ENCODE measurements at regions not wholly inside any gene's neighbourhood (a gene's known extent, or its start where the extent isn't known, plus 50 kb on each side); places are given as distances from the start of the nearest gene placed in this dataset.
"Not testable (repeated sequence)": the region's sequence is repeated elsewhere in the genome, so short reads cannot be mapped to it uniquely, and the experiment has no call there.

DNA sequence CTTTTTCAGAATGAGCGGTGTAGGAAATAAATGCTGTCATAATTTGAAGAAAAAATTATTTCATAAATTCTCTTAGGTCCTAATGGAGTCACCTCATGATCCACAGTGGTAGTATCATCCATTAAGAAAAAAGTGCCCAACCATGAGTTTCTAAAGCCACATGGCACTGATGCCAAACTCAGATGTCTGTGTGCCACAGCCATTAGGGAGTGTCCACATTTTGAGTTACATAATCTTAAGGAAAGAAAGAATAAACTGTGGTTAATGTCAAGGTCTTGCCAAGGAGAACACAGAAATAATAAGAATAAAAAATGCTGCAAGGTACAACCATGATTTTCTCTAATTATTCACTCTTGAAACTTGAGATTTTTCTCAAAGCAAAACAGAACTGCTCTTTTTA, 1101.8 kb downstream of the SORCS3 start:
- H3K4me1 ChIP-seq (ENCODE audit: insufficient read depth, low read length): no peaks in the 10 kb centered on the region
- H3K9ac ChIP-seq (ENCODE audit: low read length): no peak overlapping the region
- no peaks in the 10 kb centered on the region for H3K36me3 ChIP-seq (ENCODE audit: insufficient read depth, low read length)
- H3K9me3 ChIP-seq (ENCODE audit: low read length): no peaks in the 10 kb centered on the region
- H3K4me3 ChIP-seq (ENCODE audit: low read depth in 1 of 2, low read length in 2 of 2): no peak overlapping the region
- H3K27ac ChIP-seq (ENCODE audit: low read depth, low read length): no peak overlapping the region
- H3K27me3 ChIP-seq (ENCODE audit: control insufficient read depth in 1 of 2, insufficient read depth in 2 of 2, low read length in 2 of 2): no peaks in the 10 kb centered on the region

GRCh38 chr10:105742184-105742583, 1101.1 kb downstream of the SORCS3 start:
- Histone ChIP-seq H3K9ac (ENCODE audit: low read length) (no peak overlapping the region), H3K27me3 (ENCODE audit: control insufficient read depth in 1 of 2, insufficient read depth in 2 of 2, low read length in 2 of 2) (no peaks in the 10 kb centered on the region), H3K9me3 (ENCODE audit: low read length) (no peaks in the 10 kb centered on the region), H3K4me3 (ENCODE audit: low read depth in 1 of 2, low read length in 2 of 2) (no peak overlapping the region), H3K27ac (ENCODE audit: low read depth, low read length) (no peak overlapping the region), H3K36me3 (ENCODE audit: insufficient read depth, low read length) (no peaks in the 10 kb centered on the region), H3K4me1 (ENCODE audit: insufficient read depth, low read length) (no peaks in the 10 kb centered on the region)

- no peaks in the 10 kb centered on the region for H3K27me3 ChIP-seq (ENCODE audit: control insufficient read depth in 1 of 2, insufficient read depth in 2 of 2, low read length in 2 of 2)
- H3K9ac ChIP-seq (ENCODE audit: low read length): no peak overlapping the region
- no peaks in the 10 kb centered on the region for H3K36me3 ChIP-seq (ENCODE audit: insufficient read depth, low read length)
- H3K4me3 ChIP-seq (ENCODE audit: low read depth in 1 of 2, low read length in 2 of 2): no peak overlapping the region
- H3K27ac ChIP-seq (ENCODE audit: low read depth, low read length): no peak overlapping the region
- no peaks in the 10 kb centered on the region for H3K4me1 ChIP-seq (ENCODE audit: insufficient read depth, low read length)
- H3K9me3 ChIP-seq (ENCODE audit: low read length): no peaks in the 10 kb centered on the region
Observed at GRCh38 chr10:105734479-105734878, 1093.4 kb downstream of the SORCS3 start.

DNA sequence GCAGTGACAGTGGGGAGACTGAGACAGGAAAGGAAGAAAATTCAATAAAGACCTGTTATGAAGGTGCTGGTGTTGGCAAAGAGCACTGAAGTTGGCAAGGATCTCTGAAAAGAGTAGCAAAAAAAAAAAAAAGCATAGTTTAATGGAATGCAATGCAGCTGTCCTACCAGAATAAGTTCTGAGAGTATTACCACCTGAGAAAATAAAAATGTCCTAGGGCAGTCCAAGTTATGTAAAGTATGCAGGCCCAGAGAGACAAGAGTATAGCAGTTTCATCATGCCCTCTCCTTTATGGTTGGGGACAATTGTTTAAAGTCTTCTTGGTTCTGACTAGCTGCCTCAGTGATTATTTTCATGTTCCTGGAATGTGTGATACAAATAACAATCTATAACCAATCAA, 1092.8 kb downstream of the SORCS3 start:
- H3K27me3 ChIP-seq (ENCODE audit: control insufficient read depth in 1 of 2, insufficient read depth in 2 of 2, low read length in 2 of 2): no peaks in the 10 kb centered on the region
- no peaks in the 10 kb centered on the region for H3K9me3 ChIP-seq (ENCODE audit: low read length)
- H3K4me3 ChIP-seq (ENCODE audit: low read depth in 1 of 2, low read length in 2 of 2): no peak overlapping the region
- no peaks in the 10 kb centered on the region for H3K36me3 ChIP-seq (ENCODE audit: insufficient read depth, low read length)
- no peaks in the 10 kb centered on the region for H3K4me1 ChIP-seq (ENCODE audit: insufficient read depth, low read length)
- no peak overlapping the region for H3K27ac ChIP-seq (ENCODE audit: low read depth, low read length)
- H3K9ac ChIP-seq (ENCODE audit: low read length): no peak overlapping the region

DNA sequence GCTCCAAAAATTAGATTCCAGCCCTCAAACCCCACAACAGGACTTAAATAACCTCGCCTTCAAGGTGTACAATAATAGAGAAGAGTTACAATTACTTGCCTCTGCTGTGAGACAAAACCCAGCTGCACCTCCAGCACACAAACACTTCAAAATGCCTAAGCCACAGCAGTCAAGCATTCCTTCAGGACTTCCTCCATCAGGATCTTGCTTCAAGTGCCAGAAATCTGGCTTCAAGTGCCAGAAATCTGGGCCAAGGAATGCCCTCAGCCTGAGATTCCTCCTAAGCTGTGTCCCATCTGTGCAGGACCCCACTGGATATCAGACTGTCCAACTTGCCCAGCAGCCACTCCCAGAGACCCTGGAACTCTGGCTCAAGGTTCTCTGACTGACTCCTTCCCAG, 1088.3 kb downstream of the SORCS3 start:
- no peaks in the 10 kb centered on the region for H3K27me3 ChIP-seq (ENCODE audit: control insufficient read depth in 1 of 2, insufficient read depth in 2 of 2, low read length in 2 of 2)
- H3K36me3 ChIP-seq (ENCODE audit: insufficient read depth, low read length): no peaks in the 10 kb centered on the region
- no peak overlapping the region for H3K27ac ChIP-seq (ENCODE audit: low read depth, low read length)
- H3K4me1 ChIP-seq (ENCODE audit: insufficient read depth, low read length): no peaks in the 10 kb centered on the region
- H3K4me3 ChIP-seq (ENCODE audit: low read depth in 1 of 2, low read length in 2 of 2): no peak overlapping the region
- no peaks in the 10 kb centered on the region for H3K9me3 ChIP-seq (ENCODE audit: low read length)
- no peak overlapping the region for H3K9ac ChIP-seq (ENCODE audit: low read length)

DNA sequence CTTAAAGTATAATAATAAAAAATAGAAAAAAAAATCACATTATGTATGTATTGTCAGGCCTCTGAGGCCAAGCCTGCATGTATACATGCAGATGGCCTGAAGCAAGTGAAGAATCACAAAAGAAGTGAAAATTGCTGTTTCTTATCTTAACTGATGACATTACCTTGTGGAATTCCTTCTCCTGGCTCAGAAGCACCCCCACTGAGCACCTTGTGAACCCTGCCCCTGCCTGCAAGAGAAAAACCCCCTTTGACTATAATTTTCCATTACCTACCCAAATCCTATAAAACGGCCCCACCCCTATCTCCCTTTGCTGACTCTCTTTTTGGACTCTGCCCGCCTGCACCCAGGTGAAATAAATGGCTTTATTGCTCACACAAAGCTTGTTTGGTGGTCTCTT, 1086.5 kb downstream of the SORCS3 start:
- H3K36me3 ChIP-seq (ENCODE audit: insufficient read depth, low read length); H3K27me3 ChIP-seq (ENCODE audit: control insufficient read depth in 1 of 2, insufficient read depth in 2 of 2, low read length in 2 of 2); H3K27ac ChIP-seq (ENCODE audit: low read depth, low read length); H3K4me1 ChIP-seq (ENCODE audit: insufficient read depth, low read length); H3K4me3 ChIP-seq (ENCODE audit: low read depth in 1 of 2, low read length in 2 of 2); H3K9me3 ChIP-seq (ENCODE audit: low read length); H3K9ac ChIP-seq (ENCODE audit: low read length): not testable (repeated sequence)

- H3K36me3 ChIP-seq (ENCODE audit: insufficient read depth, low read length): no peaks in the 10 kb centered on the region
- no peak overlapping the region for H3K4me3 ChIP-seq (ENCODE audit: low read depth in 1 of 2, low read length in 2 of 2)
- no peaks in the 10 kb centered on the region for H3K9me3 ChIP-seq (ENCODE audit: low read length)
- no peaks in the 10 kb centered on the region for H3K27me3 ChIP-seq (ENCODE audit: control insufficient read depth in 1 of 2, insufficient read depth in 2 of 2, low read length in 2 of 2)
- H3K27ac ChIP-seq (ENCODE audit: low read depth, low read length): no peak overlapping the region
- no peaks in the 10 kb centered on the region for H3K4me1 ChIP-seq (ENCODE audit: insufficient read depth, low read length)
- no peak overlapping the region for H3K9ac ChIP-seq (ENCODE audit: low read length)
Observed at GRCh38 chr10:105727131-105727530, 1086.0 kb downstream of the SORCS3 start.

GRCh38 chr10:105726149-105726548, 1085.1 kb downstream of the SORCS3 start:
- no peaks in the 10 kb centered on the region for H3K9me3 ChIP-seq (ENCODE audit: low read length)
- no peaks in the 10 kb centered on the region for H3K27me3 ChIP-seq (ENCODE audit: control insufficient read depth in 1 of 2, insufficient read depth in 2 of 2, low read length in 2 of 2)
- no peak overlapping the region for H3K27ac ChIP-seq (ENCODE audit: low read depth, low read length)
- H3K9ac ChIP-seq (ENCODE audit: low read length): no peak overlapping the region
- no peak overlapping the region for H3K4me3 ChIP-seq (ENCODE audit: low read depth in 1 of 2, low read length in 2 of 2)
- H3K4me1 ChIP-seq (ENCODE audit: insufficient read depth, low read length): no peaks in the 10 kb centered on the region
- no peaks in the 10 kb centered on the region for H3K36me3 ChIP-seq (ENCODE audit: insufficient read depth, low read length)

DNA sequence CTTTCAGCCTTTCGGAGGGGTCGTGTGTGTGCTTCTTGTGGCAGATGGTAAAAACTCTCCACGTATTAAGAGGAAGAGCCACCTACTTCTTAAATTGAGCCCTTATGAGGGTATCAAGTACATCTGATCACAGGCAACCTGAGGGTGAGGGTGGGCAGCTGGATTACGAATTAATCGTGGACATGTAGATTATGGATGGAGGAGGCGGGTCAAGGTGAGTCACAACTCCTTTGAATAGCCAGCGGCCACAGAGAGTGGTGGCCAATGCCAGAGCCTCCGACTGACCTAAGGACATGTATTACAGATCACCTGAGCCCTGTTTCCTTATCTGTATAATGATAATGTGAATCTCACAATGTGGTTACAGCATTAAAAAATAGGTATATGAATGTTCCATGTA, 1083.9 kb downstream of the SORCS3 start:
- no peaks in the 10 kb centered on the region for H3K4me1 ChIP-seq (ENCODE audit: insufficient read depth, low read length)
- H3K9me3 ChIP-seq (ENCODE audit: low read length): no peaks in the 10 kb centered on the region
- H3K27me3 ChIP-seq (ENCODE audit: control insufficient read depth in 1 of 2, insufficient read depth in 2 of 2, low read length in 2 of 2): no peaks in the 10 kb centered on the region
- H3K9ac ChIP-seq (ENCODE audit: low read length): no peak overlapping the region
- H3K36me3 ChIP-seq (ENCODE audit: insufficient read depth, low read length): no peaks in the 10 kb centered on the region
- H3K27ac ChIP-seq (ENCODE audit: low read depth, low read length): no peak overlapping the region
- H3K4me3 ChIP-seq (ENCODE audit: low read depth in 1 of 2, low read length in 2 of 2): no peak overlapping the region

DNA sequence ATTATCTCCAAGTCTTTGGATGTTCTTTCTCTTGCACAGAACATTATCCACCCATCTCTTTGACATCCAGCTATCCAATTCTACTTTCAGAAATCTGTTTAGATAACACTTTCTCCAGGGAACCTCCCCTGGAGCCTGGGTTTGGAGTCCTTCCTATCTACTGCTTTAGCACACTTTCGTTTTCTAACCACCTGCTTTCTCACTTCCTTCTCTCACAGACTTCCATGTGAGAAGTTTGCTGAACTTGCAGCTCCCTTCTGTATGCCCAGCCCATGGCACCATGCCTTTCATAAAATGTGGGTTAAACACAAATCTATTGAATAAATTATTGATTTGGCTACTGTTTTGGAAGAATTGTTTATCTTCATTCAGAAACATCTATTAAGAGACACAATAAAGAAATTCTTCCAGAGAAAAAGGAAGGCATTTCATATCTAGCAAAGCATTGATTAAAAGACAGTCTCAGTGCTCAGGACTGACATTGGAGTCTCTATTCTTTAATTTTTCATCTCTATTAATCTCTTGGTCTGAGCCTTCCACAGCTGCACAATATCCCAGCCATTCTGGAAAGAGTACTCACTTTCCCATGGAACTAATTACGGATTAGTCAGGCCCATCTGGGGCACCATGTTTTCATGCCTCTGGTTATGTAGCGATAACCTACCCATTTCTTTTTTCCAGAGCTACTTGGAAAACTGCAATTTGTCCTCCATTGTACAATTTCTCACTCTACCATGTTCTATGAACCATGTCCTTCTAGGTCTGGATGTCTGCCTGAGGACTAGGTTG, 1077.3 kb downstream of the SORCS3 start:
- H3K9ac ChIP-seq (ENCODE audit: low read length): no peak overlapping the region
- no peaks in the 10 kb centered on the region for H3K4me1 ChIP-seq (ENCODE audit: insufficient read depth, low read length)
- H3K9me3 ChIP-seq (ENCODE audit: low read length): no peaks in the 10 kb centered on the region
- no peaks in the 10 kb centered on the region for H3K27me3 ChIP-seq (ENCODE audit: control insufficient read depth in 1 of 2, insufficient read depth in 2 of 2, low read length in 2 of 2)
- H3K4me3 ChIP-seq (ENCODE audit: low read depth in 1 of 2, low read length in 2 of 2): no peak overlapping the region
- H3K27ac ChIP-seq (ENCODE audit: low read depth, low read length): no peak overlapping the region
- H3K36me3 ChIP-seq (ENCODE audit: insufficient read depth, low read length): no peaks in the 10 kb centered on the region

- no peaks in the 10 kb centered on the region for H3K27me3 ChIP-seq (ENCODE audit: control insufficient read depth in 1 of 2, insufficient read depth in 2 of 2, low read length in 2 of 2)
- H3K9ac ChIP-seq (ENCODE audit: low read length): no peak overlapping the region
- H3K27ac ChIP-seq (ENCODE audit: low read depth, low read length): no peak overlapping the region
- H3K4me1 ChIP-seq (ENCODE audit: insufficient read depth, low read length): no peaks in the 10 kb centered on the region
- H3K9me3 ChIP-seq (ENCODE audit: low read length): no peaks in the 10 kb centered on the region
- no peaks in the 10 kb centered on the region for H3K36me3 ChIP-seq (ENCODE audit: insufficient read depth, low read length)
- H3K4me3 ChIP-seq (ENCODE audit: low read depth in 1 of 2, low read length in 2 of 2): no peak overlapping the region
Observed at GRCh38 chr10:105714728-105715127, 1073.6 kb downstream of the SORCS3 start.

DNA sequence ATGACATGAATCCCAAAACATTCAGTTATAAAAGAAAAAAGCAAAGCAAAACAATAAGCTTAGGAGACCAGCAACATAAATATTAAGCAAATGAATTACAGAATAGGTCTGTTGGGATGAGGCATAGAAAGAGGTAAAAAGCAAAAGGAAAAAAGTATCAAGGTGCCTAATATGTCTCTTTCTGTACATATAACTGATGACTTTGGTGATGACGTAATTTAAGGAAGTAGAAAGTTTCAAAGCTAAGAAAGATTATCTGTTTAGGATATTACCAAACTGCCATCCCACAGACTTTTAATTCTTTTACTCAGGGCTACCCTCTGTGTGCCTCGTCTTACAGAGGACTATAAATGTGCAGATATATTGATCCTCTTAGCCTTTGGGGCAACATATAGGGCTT, 1066.5 kb downstream of the SORCS3 start:
- Histone ChIP-seq H3K9me3 (ENCODE audit: low read length) (no peaks in the 10 kb centered on the region), H3K27me3 (ENCODE audit: control insufficient read depth in 1 of 2, insufficient read depth in 2 of 2, low read length in 2 of 2) (no peaks in the 10 kb centered on the region), H3K4me1 (ENCODE audit: insufficient read depth, low read length) (no peaks in the 10 kb centered on the region), H3K4me3 (ENCODE audit: low read depth in 1 of 2, low read length in 2 of 2) (no peak overlapping the region), H3K36me3 (ENCODE audit: insufficient read depth, low read length) (no peaks in the 10 kb centered on the region), H3K9ac (ENCODE audit: low read length) (no peak overlapping the region), H3K27ac (ENCODE audit: low read depth, low read length) (no peak overlapping the region)
